ENCODE measurements at regions not wholly inside any gene's neighbourhood (a gene's known extent, or its start where the extent isn't known, plus 50 kb on each side); places are given as distances from the start of the nearest gene placed in this dataset.
A peak's percentile ranks its signal among the peaks of the same experiment; 100 is the strongest.

- no peak overlapping the region for H3K27ac ChIP-seq
- H3K9me3 ChIP-seq, result peaks cover 0 to 5% (median 4%) of the 10 kb centered on the region in 3 donors
- H3K27me3 ChIP-seq, result no peaks in the 10 kb centered on the region
- DNase-seq, result no peak
- no peaks in the 10 kb centered on the region for H3K36me3 ChIP-seq
- intact Hi-C loops (cut with DNase I; ENCODE audit: low total_unique reads), result no loop called here
- H3K4me1 ChIP-seq, result no peaks in the 10 kb centered on the region
- TF ChIP-seq, protein P1, sequence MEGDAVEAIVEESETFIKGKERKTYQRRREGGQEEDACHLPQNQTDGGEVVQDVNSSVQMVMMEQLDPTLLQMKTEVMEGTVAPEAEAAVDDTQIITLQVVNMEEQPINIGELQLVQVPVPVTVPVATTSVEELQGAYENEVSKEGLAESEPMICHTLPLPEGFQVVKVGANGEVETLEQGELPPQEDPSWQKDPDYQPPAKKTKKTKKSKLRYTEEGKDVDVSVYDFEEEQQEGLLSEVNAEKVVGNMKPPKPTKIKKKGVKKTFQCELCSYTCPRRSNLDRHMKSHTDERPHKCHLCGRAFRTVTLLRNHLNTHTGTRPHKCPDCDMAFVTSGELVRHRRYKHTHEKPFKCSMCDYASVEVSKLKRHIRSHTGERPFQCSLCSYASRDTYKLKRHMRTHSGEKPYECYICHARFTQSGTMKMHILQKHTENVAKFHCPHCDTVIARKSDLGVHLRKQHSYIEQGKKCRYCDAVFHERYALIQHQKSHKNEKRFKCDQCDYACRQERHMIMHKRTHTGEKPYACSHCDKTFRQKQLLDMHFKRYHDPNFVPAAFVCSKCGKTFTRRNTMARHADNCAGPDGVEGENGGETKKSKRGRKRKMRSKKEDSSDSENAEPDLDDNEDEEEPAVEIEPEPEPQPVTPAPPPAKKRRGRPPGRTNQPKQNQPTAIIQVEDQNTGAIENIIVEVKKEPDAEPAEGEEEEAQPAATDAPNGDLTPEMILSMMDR (IDR thresholded peaks at IDR 0.05), result no peak
- no peak overlapping the region for H3K4me3 ChIP-seq
Observed at GRCh38 chrX:1912193-1912592, 297.3 kb downstream of the ASMT start.

DNA sequence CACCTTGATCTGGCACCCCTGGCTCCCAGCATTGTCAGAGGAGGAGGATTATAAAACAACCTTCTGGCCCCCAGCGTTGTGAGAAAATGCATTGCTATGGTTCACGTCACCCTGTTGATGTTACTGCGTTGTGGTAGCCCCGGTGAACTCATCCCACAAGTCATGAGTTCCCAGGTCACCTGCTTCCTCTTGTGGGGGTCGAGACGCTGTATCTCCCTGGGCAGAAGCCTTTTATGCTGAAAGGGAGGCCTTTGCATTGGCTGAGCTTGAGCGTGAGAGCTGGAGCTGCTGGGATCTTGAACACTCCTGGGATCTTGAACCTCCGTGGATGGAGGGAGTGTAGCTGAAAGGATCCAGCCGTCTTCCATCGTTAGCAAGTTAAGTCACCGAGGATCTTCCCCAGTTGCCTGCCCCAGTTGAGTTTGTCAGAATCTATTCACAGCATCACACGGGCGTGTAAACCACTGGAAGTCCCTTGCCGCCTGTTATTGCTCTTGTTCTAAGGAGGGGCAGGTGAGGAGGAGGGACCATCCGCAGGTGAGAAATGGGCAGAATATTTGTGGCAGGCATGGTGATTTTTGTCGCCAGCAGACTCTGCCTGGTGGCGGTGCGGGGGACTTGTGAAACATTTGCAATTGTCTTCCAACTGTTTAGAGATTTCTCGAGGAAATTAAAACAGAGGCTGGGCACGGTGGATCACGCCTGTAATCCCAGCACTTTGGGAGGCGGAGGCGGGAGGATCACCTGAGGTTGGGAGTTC, 299.9 kb downstream of the ASMT start:
- H3K9me3 ChIP-seq, result peaks cover 0 to 5% (median 0%) of the 10 kb centered on the region in 3 donors
- H3K4me3 ChIP-seq, result no peak overlapping the region
- no peaks in the 10 kb centered on the region for H3K36me3 ChIP-seq
- no peaks in the 10 kb centered on the region for H3K4me1 ChIP-seq
- intact Hi-C loops (cut with DNase I; ENCODE audit: low total_unique reads), result no loop called here
- H3K27ac ChIP-seq, result no peak overlapping the region
- H3K27me3 ChIP-seq, result no peaks in the 10 kb centered on the region
- DNase-seq, result peak in 1 of 2 donors; percentile 51
- TF ChIP-seq, protein P1 (IDR thresholded peaks at IDR 0.05), result no peak

- no peak for DNase-seq
Observed at GRCh38 chrX:1918780-1919179, 303.9 kb downstream of the ASMT start.

GRCh38 chrX:1925053-1925481, 310.2 kb downstream of the ASMT start:
- TF ChIP-seq, protein P1 (IDR thresholded peaks at IDR 0.05), result no peak
- H3K27ac ChIP-seq, result no peak overlapping the region
- no peaks in the 10 kb centered on the region for H3K27me3 ChIP-seq
- no peak for DNase-seq
- H3K9me3 ChIP-seq, result no peaks in the 10 kb centered on the region
- H3K36me3 ChIP-seq, result no peaks in the 10 kb centered on the region
- intact Hi-C loops (cut with DNase I; ENCODE audit: low total_unique reads), result no loop called here
- H3K4me3 ChIP-seq, result no peak overlapping the region
- H3K4me1 ChIP-seq, result no peaks in the 10 kb centered on the region

More at GRCh38 chrX:1918780-1919179, 303.9 kb downstream of the ASMT start:
- Histone ChIP-seq H3K4me3 (no peak overlapping the region), H3K36me3 (no peaks in the 10 kb centered on the region), H3K27ac (no peak overlapping the region), H3K4me1 (no peaks in the 10 kb centered on the region), H3K27me3 (no peaks in the 10 kb centered on the region), H3K9me3 (peaks cover 0 to 5% (median 0%) of the 10 kb centered on the region in 3 donors)
- intact Hi-C loops (cut with DNase I; ENCODE audit: low total_unique reads), result no loop called here
- TF ChIP-seq, protein P1 (IDR thresholded peaks at IDR 0.05), result no peak

DNA sequence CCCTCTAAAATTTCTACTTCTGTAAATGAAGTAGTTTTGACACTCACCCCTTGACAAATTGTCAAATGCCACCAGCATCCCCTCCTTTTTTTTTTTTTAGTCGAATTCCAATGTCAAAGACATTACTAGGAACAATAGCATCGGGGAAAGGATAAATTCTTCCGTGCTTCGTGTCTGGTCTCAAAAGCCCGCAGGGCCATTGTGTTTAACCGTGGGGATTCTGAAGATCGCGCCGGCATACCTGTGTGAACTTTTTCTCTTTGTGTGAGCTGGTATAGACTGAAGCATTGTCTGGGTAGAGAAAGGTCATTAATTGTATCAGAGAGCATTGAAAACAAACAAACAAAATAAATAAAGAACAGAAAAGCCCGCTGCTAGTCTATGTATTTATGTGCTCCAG, 313.9 kb downstream of the ASMT start:
- H3K4me1 ChIP-seq, result peaks cover 0 to 6% (median 2%) of the 10 kb centered on the region in 4 donors
- intact Hi-C loops (cut with DNase I; ENCODE audit: low total_unique reads), result no loop called here
- no peaks in the 10 kb centered on the region for H3K9me3 ChIP-seq
- no peak overlapping the region for H3K27ac ChIP-seq
- no peaks in the 10 kb centered on the region for H3K27me3 ChIP-seq
- TF ChIP-seq, protein P1 (IDR thresholded peaks at IDR 0.05), result no peak
- no peak overlapping the region for H3K4me3 ChIP-seq
- no peak for DNase-seq
- H3K36me3 ChIP-seq, result no peaks in the 10 kb centered on the region
